HUES64 (cell line): ENCODE measurements at regions not wholly inside any gene's neighbourhood (a gene's known extent, or its start where the extent isn't known, plus 50 kb on each side); places are given as distances from the start of the nearest gene placed in this dataset.

ENCODE experiments used
- H3K27ac ChIP-seq: 2 replicates; pipeline ENCODE4 v1.7.0; 2013; ENCODE audit warnings: low read depth, low read length, inconsistent platforms
- H3K27me3 ChIP-seq: 2 replicates; pipeline ENCODE4 v1.6.1; 2013; ENCODE audit warnings: mild to moderate bottlenecking, low read length; ENCODE audit not compliant: insufficient read depth
- H3K36me3 ChIP-seq: 2 replicates; pipeline ENCODE4 v1.6.1; 2013; ENCODE audit warnings: mild to moderate bottlenecking, low read length; ENCODE audit not compliant: insufficient read depth
- H3K4me1 ChIP-seq: 2 replicates; pipeline ENCODE4 v1.6.1; 2013; ENCODE audit warnings: mild to moderate bottlenecking, low read length, moderate library complexity; ENCODE audit not compliant: insufficient read depth
- H3K4me3 ChIP-seq: 2 replicates; pipeline ENCODE4 v1.5.1; 2013; ENCODE audit warnings: mild to moderate bottlenecking, low read length, moderate library complexity
- H3K9ac ChIP-seq: 2 replicates; pipeline ENCODE4 v1.6.1; 2013; ENCODE audit warnings: mild to moderate bottlenecking, low read depth, low read length
- H3K9me3 ChIP-seq: 2 replicates; pipeline ENCODE4 v1.6.1; 2013; ENCODE audit warnings: low read depth, low read length; ENCODE audit not compliant: insufficient read depth
- WGBS: fragments of 150-250, 120-280 bp; methylation state at CpG from one replicate; pipeline ENCODE4 v1.1.7; 2013; ENCODE audit warnings: missing lambda C conversion rate; 5-methylcytosine and 5-hydroxymethylcytosine counted together

DNA sequence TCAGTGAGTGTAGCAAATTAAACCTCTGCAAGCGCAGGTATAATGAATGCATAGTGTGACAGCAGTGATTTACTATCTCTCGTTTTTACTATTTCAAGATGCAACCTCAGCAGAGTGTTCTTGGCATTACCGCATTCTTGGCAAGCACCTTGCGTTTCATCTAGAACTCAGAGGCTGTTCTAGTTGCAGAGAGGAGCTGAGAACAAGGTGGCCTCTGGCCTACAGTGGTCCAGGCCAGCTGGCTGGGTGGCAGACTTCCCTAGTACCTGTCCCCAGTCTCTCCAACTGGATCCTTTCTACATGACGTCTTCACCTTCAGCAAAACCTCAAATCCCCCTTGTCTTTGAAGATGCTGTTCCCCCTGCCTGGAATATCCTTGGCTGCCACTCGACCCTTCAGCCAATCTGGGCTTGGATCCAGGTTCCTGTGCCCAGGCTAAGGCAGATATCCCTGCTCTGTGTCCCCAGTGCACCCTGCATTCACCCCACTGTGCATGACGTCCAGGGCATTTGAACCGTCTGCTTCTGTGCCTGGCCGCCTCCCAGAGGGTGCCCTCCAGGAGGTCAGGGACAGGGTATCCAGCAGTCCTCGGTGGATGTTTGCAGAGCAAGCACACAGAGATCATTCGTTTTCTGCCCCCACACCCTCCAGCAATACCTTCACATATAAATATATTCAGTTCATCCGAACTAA, 120.4 kb upstream of the CPEB4 start:
- WGBS = 90% methylated on average over 12 of the region's 12 CpGs

GRCh38 chr5:173768267-173768806, 119.8 kb upstream of the CPEB4 start:
- 97% methylated on average over 5 of the region's 5 CpGs for WGBS
- Histone ChIP-seq H3K9me3 (no peaks in the 10 kb centered on the region), H3K36me3 (no peaks in the 10 kb centered on the region), H3K4me3 (no peak overlapping the region), H3K4me1 (peaks cover 19% of the 10 kb centered on the region), H3K27me3 (no peaks in the 10 kb centered on the region), H3K9ac (no peak overlapping the region), H3K27ac (no peak overlapping the region)

More for the DNA sequence above, 120.4 kb upstream of the CPEB4 start:
- Histone ChIP-seq H3K9ac (no peak overlapping the region), H3K27me3 (no peaks in the 10 kb centered on the region), H3K9me3 (no peaks in the 10 kb centered on the region), H3K27ac (no peak overlapping the region), H3K4me1 (peaks cover 19% of the 10 kb centered on the region), H3K4me3 (no peak overlapping the region), H3K36me3 (no peaks in the 10 kb centered on the region)

DNA sequence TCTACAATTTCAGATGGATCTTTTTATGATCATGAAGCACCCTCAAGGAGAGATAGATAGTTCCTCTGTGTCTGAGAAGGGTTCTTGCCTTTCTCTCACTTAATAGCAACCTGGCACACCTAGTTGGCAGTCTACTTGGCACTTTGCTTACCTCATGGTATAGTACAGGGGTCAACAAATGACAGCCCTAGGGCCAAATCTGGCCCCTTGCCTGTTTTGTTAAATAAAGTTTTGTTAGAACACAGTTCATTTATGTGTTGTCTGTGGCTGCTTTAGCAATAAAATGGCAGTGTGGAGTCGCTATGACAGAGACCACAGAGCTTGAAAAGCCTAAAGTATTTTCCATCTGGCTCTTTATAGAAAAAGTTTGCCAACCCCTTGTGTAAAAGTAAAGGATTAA, 119.3 kb upstream of the CPEB4 start:
- 100% methylated on average over 1 of the region's 1 CpG for WGBS
- peaks cover 19% of the 10 kb centered on the region for H3K4me1 ChIP-seq
- H3K4me3 ChIP-seq = no peak overlapping the region
- no peak overlapping the region for H3K27ac ChIP-seq
- no peaks in the 10 kb centered on the region for H3K36me3 ChIP-seq
- no peaks in the 10 kb centered on the region for H3K9me3 ChIP-seq
- H3K9ac ChIP-seq = no peak overlapping the region
- no peaks in the 10 kb centered on the region for H3K27me3 ChIP-seq

DNA sequence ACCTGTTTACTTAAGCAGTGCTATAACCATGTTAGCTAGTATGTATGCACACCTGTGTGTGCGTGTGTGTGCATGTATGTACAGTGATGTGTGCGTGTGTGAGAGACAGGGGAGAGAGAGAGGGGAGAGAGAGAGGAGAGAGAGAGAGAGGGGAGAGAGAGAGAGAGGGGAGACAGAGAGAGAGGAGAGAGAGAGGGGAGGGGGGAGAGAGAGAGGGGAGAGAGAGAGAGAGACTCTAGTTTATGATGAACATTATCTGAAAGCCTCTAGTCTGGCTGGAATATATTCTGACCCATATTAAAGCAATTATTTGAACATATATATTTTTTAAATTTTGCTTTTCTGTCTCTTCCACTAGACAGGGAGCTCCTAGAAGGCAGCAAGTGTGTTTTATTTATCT, 117.5 kb upstream of the CPEB4 start:
- 92% methylated on average over 2 of the region's 2 CpGs for WGBS
- Histone ChIP-seq H3K4me1 (peaks cover 11% of the 10 kb centered on the region), H3K36me3 (no peaks in the 10 kb centered on the region), H3K9ac (no peak overlapping the region), H3K9me3 (no peaks in the 10 kb centered on the region), H3K4me3 (no peak overlapping the region), H3K27ac (no peak overlapping the region), H3K27me3 (no peaks in the 10 kb centered on the region)

DNA sequence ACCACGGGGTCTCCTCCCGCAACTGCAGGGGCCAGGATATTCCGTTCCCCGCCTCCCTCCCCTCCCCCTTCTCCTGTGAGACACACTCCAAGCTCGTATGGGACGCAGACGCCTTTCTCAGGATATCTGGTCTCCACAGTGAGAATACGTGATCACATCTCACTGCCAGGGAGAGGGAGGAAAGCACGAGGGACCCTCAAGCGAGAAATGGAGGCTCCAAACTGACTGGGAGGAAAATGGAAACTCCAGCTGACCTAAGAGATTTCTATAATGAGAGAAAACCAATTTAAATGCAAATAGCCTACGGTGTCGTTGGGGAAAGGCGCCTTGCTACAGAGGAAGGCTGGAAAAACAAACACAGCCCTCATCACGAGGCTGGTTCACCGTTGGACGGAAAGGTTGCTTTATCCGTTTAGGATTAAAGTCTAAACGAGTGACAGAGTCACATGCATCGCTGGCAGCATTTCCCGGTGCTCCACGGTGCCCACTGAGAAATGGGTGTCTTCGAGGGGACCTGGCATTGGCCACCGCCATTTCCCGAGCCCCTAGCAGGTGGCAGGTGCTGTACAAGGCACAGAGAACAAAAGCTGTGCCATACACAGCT, 116.9 kb upstream of the CPEB4 start:
- Histone ChIP-seq H3K27ac (no peak overlapping the region), H3K9ac (no peak overlapping the region; the same call in 1 of the 2 replicates), H3K4me1 (peaks cover 11% of the 10 kb centered on the region), H3K4me3 (no peak overlapping the region), H3K9me3 (no peaks in the 10 kb centered on the region), H3K27me3 (no peaks in the 10 kb centered on the region), H3K36me3 (no peaks in the 10 kb centered on the region)
- 52% methylated on average over 24 of the region's 24 CpGs for WGBS

- H3K9me3 ChIP-seq = no peaks in the 10 kb centered on the region
- no peak overlapping the region for H3K27ac ChIP-seq
- peaks cover 11% of the 10 kb centered on the region for H3K4me1 ChIP-seq
- no peaks in the 10 kb centered on the region for H3K27me3 ChIP-seq
- no peaks in the 10 kb centered on the region for H3K36me3 ChIP-seq
- H3K9ac ChIP-seq = no peak overlapping the region
- 93% methylated on average over 11 of the region's 11 CpGs for WGBS
- no peak overlapping the region for H3K4me3 ChIP-seq
Measured at GRCh38 chr5:173771725-173772383, 116.3 kb upstream of the CPEB4 start.

DNA sequence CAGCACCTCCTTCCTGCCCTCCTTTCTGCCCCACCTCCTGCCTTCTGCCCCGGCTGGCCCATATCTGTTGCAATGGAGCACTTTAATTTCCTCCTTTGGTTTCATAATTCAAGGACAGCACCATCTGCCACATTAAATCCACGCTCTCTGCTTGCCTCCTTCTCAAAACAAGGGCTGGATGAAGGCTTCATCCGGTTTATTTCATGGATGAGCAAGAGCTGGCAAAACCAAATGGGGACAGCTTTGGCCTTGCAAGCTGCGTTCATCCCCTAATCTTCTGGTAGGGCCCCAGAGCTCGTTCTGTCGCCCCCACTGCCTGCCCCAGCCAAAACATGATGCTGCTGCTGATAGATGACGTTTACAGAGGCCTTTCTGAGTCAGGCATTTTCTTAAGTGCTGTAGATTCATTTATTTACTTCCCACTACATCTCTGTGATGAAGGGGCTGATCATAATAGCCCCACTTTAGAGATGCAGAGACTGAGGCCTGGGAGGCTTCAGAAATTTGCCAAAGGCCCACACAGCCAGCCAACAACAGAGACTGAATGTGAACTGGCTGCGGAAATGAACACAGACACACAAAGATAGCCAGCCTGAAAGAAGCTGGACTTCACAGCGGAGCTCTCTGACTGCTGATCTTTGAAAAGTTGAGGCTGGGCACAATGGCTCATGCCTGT, 115.6 kb upstream of the CPEB4 start:
- no peaks in the 10 kb centered on the region for H3K36me3 ChIP-seq
- peaks cover 11% of the 10 kb centered on the region for H3K4me1 ChIP-seq
- no peak overlapping the region for H3K9ac ChIP-seq
- H3K27ac ChIP-seq = no peak overlapping the region
- no peak overlapping the region for H3K4me3 ChIP-seq
- WGBS = 94% methylated on average over 9 of the region's 9 CpGs
- H3K27me3 ChIP-seq = no peaks in the 10 kb centered on the region
- no peaks in the 10 kb centered on the region for H3K9me3 ChIP-seq

DNA sequence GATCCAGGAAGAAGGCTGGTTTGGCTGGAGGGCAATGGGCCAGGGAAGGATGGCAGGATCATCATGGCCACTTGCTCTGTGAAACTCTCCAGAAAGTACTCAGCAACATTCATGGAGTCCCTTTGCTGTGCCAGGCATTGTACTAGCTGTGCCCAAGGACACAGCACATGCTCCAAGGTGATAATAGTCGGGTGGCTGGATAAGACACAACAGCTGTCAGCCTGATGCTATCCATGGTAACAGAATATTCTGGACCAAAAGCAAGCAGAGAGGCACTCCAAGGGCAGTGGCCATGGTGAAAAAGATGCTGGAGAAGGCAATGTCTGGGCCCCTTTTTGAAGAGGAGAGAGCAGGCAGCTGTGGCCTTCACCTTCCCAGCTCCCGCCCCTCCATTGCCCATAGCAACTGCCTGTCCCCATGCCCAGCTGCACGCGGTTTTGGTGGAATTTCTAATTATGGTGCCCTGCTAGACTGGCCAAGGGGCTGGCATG, 113.8 kb upstream of the CPEB4 start:
- Histone ChIP-seq H3K9ac (no peak overlapping the region), H3K9me3 (no peaks in the 10 kb centered on the region), H3K27ac (no peak overlapping the region), H3K4me1 (peaks cover 11% of the 10 kb centered on the region), H3K36me3 (no peaks in the 10 kb centered on the region), H3K27me3 (no peaks in the 10 kb centered on the region), H3K4me3 (no peak overlapping the region)
- 92% methylated on average over 4 of the region's 4 CpGs for WGBS

DNA sequence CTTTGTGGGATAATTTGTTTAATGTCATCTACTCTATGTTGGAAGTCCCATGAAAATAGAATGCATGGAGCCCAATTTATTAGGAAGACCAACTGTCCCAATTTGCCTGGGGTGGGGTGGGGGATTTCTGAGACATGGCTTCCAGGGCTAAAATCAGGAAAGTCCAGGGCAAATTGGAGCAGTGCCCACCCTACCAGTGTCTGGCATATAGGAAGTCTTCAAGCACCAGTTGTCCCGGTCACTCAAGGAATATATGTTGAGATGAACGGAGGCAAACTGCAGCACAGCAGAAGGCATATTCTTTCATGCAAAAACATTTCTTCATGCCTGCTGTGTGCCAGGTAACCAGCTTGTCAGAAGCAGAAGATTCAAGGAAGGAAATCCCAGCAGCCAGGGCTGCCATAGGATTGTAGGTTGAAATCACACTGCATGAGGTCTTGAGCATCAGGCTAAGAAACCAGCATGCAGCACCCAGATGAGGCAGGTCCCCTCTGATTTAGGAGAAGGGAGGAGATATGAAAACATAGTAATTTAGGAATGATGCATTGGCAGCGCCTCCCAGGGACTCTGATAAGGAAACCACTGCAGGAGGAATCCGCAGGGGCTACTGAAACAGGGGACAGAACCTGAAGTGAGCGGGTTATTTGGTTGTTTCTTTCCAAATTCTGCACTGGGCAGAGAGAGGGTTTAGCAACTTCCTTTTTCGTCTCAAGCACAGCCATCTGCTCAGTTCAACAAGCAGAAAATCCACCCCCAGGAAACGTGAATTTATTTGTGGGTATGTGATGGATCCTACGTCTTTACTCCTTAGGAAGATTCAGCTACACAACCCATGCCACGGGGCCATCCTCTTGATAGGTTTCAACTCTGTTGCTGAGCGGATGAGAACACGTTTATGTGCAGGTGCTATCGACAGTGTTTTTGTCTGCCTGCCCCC, 112.6 kb upstream of the CPEB4 start:
- Histone ChIP-seq H3K9me3 (no peaks in the 10 kb centered on the region), H3K4me3 (no peak overlapping the region), H3K27me3 (no peaks in the 10 kb centered on the region), H3K4me1 (peaks cover 11% of the 10 kb centered on the region), H3K27ac (no peak overlapping the region), H3K36me3 (no peaks in the 10 kb centered on the region), H3K9ac (no peak overlapping the region)
- 90% methylated on average over 11 of the region's 12 CpGs for WGBS

GRCh38 chr5:173777149-173777548, 111.0 kb upstream of the CPEB4 start:
- Histone ChIP-seq H3K36me3 (no peaks in the 10 kb centered on the region), H3K27ac (no peak overlapping the region), H3K4me1 (peaks cover 9% of the 10 kb centered on the region; the same call in 1 of the 2 replicates), H3K9ac (no peak overlapping the region), H3K9me3 (no peaks in the 10 kb centered on the region), H3K27me3 (no peaks in the 10 kb centered on the region), H3K4me3 (no peak overlapping the region)
- WGBS = 90% methylated on average over 3 of the region's 3 CpGs
